GM12891 (cell line): ENCODE measurements at regions not wholly inside any gene's neighbourhood (a gene's known extent, or its start where the extent isn't known, plus 50 kb on each side); places are given as distances from the start of the nearest gene placed in this dataset.

Source experiments
- POLR2A ChIP-seq: IDR thresholded peaks from 2 replicates; pipeline ENCODE4 v1.6.1; 2011; ENCODE audit warnings: low read depth, low read length, control low read depth
- POLR2AphosphoS5 ChIP-seq: IDR thresholded peaks from 2 replicates; pipeline ENCODE4 v1.6.1; 2011; ENCODE audit warnings: low read depth, low read length, control low read depth
- POU2F2 ChIP-seq: IDR thresholded peaks from 2 replicates; pipeline ENCODE4 v1.6.1; 2011; ENCODE audit warnings: low read depth, mild to moderate bottlenecking, control low read depth, low read length, moderate library complexity
- SPI1 ChIP-seq: IDR thresholded peaks from 2 replicates; pipeline ENCODE4 v1.6.1; 2011; ENCODE audit warnings: low read depth, low read length, control low read depth
- TAF1 ChIP-seq: IDR thresholded peaks from 2 replicates; pipeline ENCODE4 v1.6.1; 2011; ENCODE audit warnings: low read depth, low read length, control low read depth

DNA sequence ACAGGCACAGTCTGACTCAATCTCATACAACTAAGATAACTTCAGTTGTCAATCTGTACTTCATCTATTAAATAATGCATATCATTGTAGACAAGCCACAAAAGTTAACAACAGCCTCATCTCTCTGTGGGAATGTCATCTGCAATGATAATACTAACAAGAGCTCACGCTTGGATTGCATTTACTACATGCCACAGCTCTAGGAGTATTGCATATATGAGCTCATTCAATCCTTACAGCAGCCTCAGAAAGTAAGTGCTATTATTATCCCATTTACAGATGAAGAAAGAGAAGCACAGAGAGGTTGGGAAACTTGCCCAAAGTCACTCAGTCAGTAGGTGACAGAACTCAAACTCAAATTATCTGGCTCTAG, 105.7 kb upstream of the GUCA2B start:
- TF ChIP-seq POLR2A (no peak), POLR2AphosphoS5 (no peak), TAF1 (no peak), POU2F2 (no peak), SPI1 (no peak)
